ENCODE measurements at regions not wholly inside any gene's neighbourhood (a gene's known extent, or its start where the extent isn't known, plus 50 kb on each side); places are given as distances from the start of the nearest gene placed in this dataset.

- no peak for TF ChIP-seq CTCF (conservative IDR thresholded peaks at IDR 0.05)
- no peak for TF ChIP-seq EZH2 (IDR thresholded peaks at IDR 0.05; ENCODE audit: low read depth)
These were observed 1345.1 kb downstream of the XPNPEP1 start for GRCh38 chr10:108578258-108578657.

Data from PC-9 (cell line).